ENCODE measurements at regions not wholly inside any gene's neighbourhood (a gene's known extent, or its start where the extent isn't known, plus 50 kb on each side); places are given as distances from the start of the nearest gene placed in this dataset.

DNA sequence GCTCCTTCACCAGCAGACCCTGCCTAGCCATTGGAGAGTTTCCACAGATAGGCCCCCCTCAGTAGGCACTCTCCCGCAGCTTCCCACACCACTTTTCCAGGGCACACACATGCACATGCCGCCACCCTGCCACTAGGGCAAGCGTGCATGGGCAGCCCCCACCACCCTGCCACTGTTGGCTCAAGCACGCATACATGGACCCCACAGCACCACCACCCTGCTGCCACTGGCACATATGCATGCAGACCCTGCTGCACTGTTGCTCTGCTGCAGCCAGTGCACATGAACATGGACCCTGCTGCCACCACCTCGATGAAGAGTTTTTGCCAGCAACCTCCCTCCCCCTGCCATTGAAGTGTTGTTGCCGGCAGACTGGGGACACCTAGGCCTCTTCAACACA, 154.9 kb downstream of the FTCDNL1 start:
- TF ChIP-seq, protein P1, sequence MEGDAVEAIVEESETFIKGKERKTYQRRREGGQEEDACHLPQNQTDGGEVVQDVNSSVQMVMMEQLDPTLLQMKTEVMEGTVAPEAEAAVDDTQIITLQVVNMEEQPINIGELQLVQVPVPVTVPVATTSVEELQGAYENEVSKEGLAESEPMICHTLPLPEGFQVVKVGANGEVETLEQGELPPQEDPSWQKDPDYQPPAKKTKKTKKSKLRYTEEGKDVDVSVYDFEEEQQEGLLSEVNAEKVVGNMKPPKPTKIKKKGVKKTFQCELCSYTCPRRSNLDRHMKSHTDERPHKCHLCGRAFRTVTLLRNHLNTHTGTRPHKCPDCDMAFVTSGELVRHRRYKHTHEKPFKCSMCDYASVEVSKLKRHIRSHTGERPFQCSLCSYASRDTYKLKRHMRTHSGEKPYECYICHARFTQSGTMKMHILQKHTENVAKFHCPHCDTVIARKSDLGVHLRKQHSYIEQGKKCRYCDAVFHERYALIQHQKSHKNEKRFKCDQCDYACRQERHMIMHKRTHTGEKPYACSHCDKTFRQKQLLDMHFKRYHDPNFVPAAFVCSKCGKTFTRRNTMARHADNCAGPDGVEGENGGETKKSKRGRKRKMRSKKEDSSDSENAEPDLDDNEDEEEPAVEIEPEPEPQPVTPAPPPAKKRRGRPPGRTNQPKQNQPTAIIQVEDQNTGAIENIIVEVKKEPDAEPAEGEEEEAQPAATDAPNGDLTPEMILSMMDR (conservative IDR thresholded peaks at IDR 0.05; ENCODE audit: low read length), result no peak
- TF ChIP-seq EZH2phosphoT487 (IDR thresholded peaks at IDR 0.05; ENCODE audit: borderline replicate concordance, low read depth, low read length), result no peak

All from OCI-LY7 (cell line).